ENCODE measurements at regions not wholly inside any gene's neighbourhood (a gene's known extent, or its start where the extent isn't known, plus 50 kb on each side); places are given as distances from the start of the nearest gene placed in this dataset.

DNA sequence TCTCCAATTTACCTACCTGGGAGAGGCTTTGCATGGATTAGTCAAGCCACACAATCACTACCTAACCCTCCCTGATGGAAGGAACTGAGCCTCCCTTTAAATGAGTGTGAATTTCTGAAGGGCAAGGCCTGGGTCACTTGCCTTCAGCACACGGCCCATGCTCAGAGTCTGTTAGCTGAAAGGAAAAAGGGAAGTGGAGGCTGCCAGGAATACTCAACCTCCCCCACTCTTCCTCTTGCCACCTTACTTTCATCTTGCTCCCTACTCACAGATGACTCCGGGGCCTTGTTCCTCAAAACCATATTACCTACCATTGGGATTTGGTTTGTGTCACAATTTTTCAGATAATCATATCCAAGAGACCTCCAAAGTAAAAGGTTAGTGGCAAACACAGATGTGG lies 220.0 kb downstream of the ABHD5 start:
- TF ChIP-seq, protein P1, sequence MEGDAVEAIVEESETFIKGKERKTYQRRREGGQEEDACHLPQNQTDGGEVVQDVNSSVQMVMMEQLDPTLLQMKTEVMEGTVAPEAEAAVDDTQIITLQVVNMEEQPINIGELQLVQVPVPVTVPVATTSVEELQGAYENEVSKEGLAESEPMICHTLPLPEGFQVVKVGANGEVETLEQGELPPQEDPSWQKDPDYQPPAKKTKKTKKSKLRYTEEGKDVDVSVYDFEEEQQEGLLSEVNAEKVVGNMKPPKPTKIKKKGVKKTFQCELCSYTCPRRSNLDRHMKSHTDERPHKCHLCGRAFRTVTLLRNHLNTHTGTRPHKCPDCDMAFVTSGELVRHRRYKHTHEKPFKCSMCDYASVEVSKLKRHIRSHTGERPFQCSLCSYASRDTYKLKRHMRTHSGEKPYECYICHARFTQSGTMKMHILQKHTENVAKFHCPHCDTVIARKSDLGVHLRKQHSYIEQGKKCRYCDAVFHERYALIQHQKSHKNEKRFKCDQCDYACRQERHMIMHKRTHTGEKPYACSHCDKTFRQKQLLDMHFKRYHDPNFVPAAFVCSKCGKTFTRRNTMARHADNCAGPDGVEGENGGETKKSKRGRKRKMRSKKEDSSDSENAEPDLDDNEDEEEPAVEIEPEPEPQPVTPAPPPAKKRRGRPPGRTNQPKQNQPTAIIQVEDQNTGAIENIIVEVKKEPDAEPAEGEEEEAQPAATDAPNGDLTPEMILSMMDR (IDR thresholded peaks at IDR 0.05; ENCODE audit: insufficient read depth, low read depth, low read length, missing control alignments): no peak
- DNase-seq (ENCODE audit: low read depth): no peak

DNA sequence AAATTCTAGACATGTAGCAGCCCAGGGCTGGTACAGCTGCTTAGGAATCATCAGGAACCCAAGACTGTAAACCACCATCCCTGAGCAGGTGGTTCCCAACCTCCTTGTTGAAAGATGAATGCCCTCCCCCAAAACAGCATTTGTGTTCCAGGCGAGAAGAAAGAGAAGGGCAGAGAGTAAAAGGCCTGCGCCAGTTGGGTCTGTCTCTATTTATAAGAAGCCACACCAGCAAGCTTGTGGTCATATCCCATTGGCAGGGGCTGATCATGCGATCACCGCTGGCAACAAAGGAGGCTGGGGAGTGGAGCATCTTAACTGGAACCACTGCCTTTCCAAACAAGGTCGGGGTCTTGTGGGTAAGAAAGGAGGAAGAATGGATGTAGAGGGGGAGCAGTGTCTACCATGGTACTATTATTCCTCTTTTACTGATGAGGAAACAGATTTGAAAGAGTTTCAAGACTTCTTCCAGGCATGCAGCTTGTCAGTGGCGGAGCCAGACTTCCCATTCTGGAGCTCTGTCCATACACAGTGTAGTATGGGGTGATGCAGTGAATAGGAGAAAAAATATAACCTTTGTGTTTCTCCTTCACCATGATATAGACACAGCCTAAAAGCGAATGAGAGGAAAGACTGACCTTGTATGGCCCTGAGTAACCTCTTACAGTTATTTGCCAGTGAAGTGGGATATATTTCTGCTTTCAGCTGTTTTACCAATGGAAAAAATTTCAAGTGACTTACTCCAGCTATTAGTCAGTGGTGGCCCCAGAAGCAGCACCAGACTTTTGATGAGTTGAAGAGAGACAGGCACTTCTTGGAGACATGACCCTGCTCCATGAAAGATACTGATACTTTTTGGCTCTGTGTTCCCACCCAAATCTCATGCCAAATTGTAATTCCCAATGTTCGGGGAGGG lies 222.6 kb downstream of the ABHD5 start:
- no peak for DNase-seq (ENCODE audit: low read depth)
- TF ChIP-seq, protein P1 (IDR thresholded peaks at IDR 0.05; ENCODE audit: insufficient read depth, low read depth, low read length, missing control alignments): no peak
- no peak overlapping the region for H3K4me3 ChIP-seq (ENCODE audit: low read depth, low read length)

More for the DNA sequence above, 220.0 kb downstream of the ABHD5 start:
- H3K4me3 ChIP-seq (ENCODE audit: low read depth, low read length): no peak overlapping the region

DNA sequence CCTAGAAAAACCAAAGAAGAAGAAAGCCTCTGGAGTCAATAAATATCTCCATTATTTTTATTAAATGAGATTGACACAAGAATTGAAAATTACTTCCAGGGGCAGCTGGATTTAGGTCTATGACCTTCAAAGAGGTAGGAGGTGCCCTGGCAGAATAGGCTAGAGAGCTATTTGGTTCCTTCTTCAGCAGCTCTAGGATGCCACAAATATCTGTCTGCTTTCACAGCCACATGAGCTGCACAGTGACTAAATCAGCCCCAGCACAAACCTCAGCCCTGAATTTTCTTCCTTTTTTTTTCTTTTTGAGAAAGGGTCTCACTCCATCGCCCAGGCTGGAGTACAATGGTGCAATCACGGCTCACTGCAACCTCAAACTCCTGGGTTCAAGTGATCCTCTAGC lies 223.5 kb downstream of the ABHD5 start:
- DNase-seq (ENCODE audit: low read depth): no peak
- H3K4me3 ChIP-seq (ENCODE audit: low read depth, low read length): no peak overlapping the region
- TF ChIP-seq, protein P1 (IDR thresholded peaks at IDR 0.05; ENCODE audit: insufficient read depth, low read depth, low read length, missing control alignments): no peak

DNA sequence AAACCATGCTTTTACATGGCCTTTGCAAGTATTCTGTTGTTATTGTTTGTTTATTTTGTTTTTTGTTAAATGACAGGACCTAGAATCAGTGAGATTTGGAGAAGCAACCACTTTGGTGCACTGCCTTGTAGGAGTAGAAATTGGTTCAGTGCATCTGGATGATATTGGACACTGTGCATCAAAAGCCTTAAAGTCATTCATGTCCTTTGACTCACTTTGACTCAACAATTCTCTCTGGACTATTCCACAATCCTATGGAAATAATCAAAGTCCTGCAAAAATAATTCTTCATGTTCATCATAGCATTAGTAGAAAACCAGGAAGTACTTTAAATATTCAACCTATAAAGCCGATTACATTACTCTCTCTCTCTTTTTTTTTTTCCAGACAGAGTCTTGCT lies 224.8 kb downstream of the ABHD5 start:
- TF ChIP-seq, protein P1 (IDR thresholded peaks at IDR 0.05; ENCODE audit: insufficient read depth, low read depth, low read length, missing control alignments): no peak
- DNase-seq (ENCODE audit: low read depth): no peak
- H3K4me3 ChIP-seq (ENCODE audit: low read depth, low read length): no peak overlapping the region

DNA sequence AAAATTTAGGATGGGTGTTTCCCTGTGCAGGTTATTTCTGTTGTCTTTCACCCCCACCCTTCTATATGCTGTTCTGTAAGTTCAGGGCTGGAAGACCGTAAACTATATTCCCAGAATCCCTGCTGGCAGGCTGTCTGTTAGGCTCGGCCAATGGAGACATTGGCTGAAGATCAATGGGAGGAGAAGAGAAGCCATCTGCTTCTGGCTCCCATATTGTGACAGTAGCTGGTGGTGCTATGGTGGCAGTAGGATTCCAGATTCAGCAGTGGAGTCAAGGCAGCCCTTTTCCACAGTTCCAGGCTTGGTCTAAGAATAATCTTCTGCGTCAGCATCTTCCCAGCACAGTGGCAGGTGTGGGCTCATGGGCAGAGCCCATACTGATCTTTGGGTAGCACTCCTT lies 226.6 kb downstream of the ABHD5 start:
- no peak for DNase-seq (ENCODE audit: low read depth)
- H3K4me3 ChIP-seq (ENCODE audit: low read depth, low read length): no peak overlapping the region
- TF ChIP-seq, protein P1 (IDR thresholded peaks at IDR 0.05; ENCODE audit: insufficient read depth, low read depth, low read length, missing control alignments): no peak

DNA sequence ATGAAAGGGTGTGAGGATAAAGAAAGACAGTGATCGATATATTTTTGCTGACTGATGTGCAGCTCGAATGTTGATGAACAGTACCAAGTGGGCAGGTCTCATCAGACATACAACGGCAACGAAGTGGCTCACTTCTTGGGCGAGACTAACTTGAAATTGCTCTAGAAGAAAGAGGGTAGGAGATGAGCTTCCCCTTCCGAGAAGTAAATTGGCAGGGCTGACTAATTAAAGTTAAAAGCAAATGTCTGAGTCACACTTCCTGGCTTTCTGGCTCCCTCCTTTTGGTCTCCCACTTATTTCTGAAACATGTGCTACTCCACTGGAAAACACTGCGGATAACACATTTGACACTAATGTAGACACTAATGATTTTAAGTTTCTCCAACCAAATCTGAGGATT lies 228.3 kb downstream of the ABHD5 start:
- TF ChIP-seq, protein P1 (IDR thresholded peaks at IDR 0.05; ENCODE audit: insufficient read depth, low read depth, low read length, missing control alignments): no peak
- no peak for DNase-seq (ENCODE audit: low read depth)
- H3K4me3 ChIP-seq (ENCODE audit: low read depth, low read length): no peak overlapping the region
